Hepatocyte (in vitro differentiated cells): ENCODE measurements at regions not wholly inside any gene's neighbourhood (a gene's known extent, or its start where the extent isn't known, plus 50 kb on each side); places are given as distances from the start of the nearest gene placed in this dataset.

ENCODE experiments used
- DNase-seq: peaks from one replicate; pipeline ENCODE4 v3.0.0-alpha.2; 2016; ENCODE audit warnings: low spot score
- H2AFZ ChIP-seq: fragments of 200-600 bp; sonication (generic); 2 replicates; pipeline ENCODE4 v1.6.0; 2016; ENCODE audit warnings: antibody characterized with exemption, mild to moderate bottlenecking
- H3K27ac ChIP-seq: fragments of 200-600 bp; sonication (generic); 2 replicates; pipeline ENCODE4 v1.5.1; 2016; ENCODE audit warnings: mild to moderate bottlenecking
- H3K27me3 ChIP-seq: fragments of 200-600 bp; sonication (generic); 2 replicates; pipeline ENCODE4 v1.6.1; 2016
- H3K36me3 ChIP-seq: fragments of 200-600 bp; sonication (generic); replicated peaks from 2 replicates; pipeline ENCODE4 v1.5.1; 2016; ENCODE audit warnings: low read depth; ENCODE audit not compliant: insufficient read depth
- H3K4me1 ChIP-seq: fragments of 200-600 bp; sonication (generic); 2 replicates; pipeline ENCODE4 v1.5.1; 2016; ENCODE audit warnings: mild to moderate bottlenecking, moderate library complexity; ENCODE audit not compliant: insufficient read depth
- H3K4me2 ChIP-seq: fragments of 200-600 bp; sonication (generic); 2 replicates; pipeline ENCODE4 v1.6.0; 2016
- H3K4me3 ChIP-seq: fragments of 200-600 bp; sonication (generic); 2 replicates; pipeline ENCODE4 v1.5.1; 2016; ENCODE audit warnings: mild to moderate bottlenecking
- H3K79me2 ChIP-seq: fragments of 200-600 bp; sonication (generic); 2 replicates; pipeline ENCODE4 v1.6.0; 2017; ENCODE audit warnings: mild to moderate bottlenecking
- H3K9me2 ChIP-seq: fragments of 200-600 bp; sonication (generic); replicated peaks from 2 replicates; pipeline ENCODE4 v1.6.0; 2017; ENCODE audit warnings: mild to moderate bottlenecking; ENCODE audit not compliant: insufficient read depth
- H3K9me3 ChIP-seq: fragments of 200-600 bp; sonication (generic); 2 replicates; pipeline ENCODE4 v1.5.1; 2016; ENCODE audit warnings: low read depth, mild to moderate bottlenecking
- H4K20me1 ChIP-seq: fragments of 200-600 bp; sonication (generic); 2 replicates; pipeline ENCODE4 v1.6.0; 2016; ENCODE audit warnings: mild to moderate bottlenecking; ENCODE audit not compliant: insufficient read depth, poor library complexity, severe bottlenecking
- CTCF ChIP-seq: fragments of 200-600 bp; sonication (generic); IDR thresholded peaks from 2 replicates; pipeline ENCODE4 v1.5.1; 2016; ENCODE audit warnings: antibody characterized with exemption, mild to moderate bottlenecking; ENCODE audit not compliant: poor library complexity
- EZH2 ChIP-seq: fragments of 200-600 bp; sonication (generic); IDR thresholded peaks from 2 replicates; pipeline ENCODE4 v1.6.1; 2016; ENCODE audit warnings: antibody characterized with exemption, mild to moderate bottlenecking, borderline replicate concordance
- EZH2phosphoT487 ChIP-seq: fragments of 200-600 bp; sonication (generic); IDR thresholded peaks from one replicate; pipeline ENCODE4 v1.6.1; 2018; ENCODE audit warnings: antibody characterized with exemption, mild to moderate bottlenecking, low read depth, moderate library complexity; ENCODE audit not compliant: unreplicated experiment, severe bottlenecking
- WGBS: methylation state at CpG from one replicate; pipeline ENCODE4 v1.1.6; 2016; ENCODE audit warnings: low lambda C conversion rate; ENCODE audit errors: missing lambda C conversion rate; 5-methylcytosine and 5-hydroxymethylcytosine counted together

GRCh38 chr4:179867300-179867878, 2375.8 kb upstream of the TENM3 start:
- peak; percentile 81 for DNase-seq
- no peaks in the 10 kb centered on the region for H3K36me3 ChIP-seq
- TF ChIP-seq EZH2phosphoT487 (no peak), EZH2 (no peak), CTCF (peak; percentile 72)
- no peaks in the 10 kb centered on the region for H3K79me2 ChIP-seq
- no peaks in the 10 kb centered on the region for H3K4me1 ChIP-seq
- no peaks in the 10 kb centered on the region for H3K27me3 ChIP-seq
- no peak overlapping the region for H3K27ac ChIP-seq
- H4K20me1 ChIP-seq = no peaks in the 10 kb centered on the region
- WGBS = 11% methylated on average over 6 of the region's 6 CpGs
- H2AFZ ChIP-seq = no peak overlapping the region
- H3K4me2 ChIP-seq = no peak overlapping the region
- no peak overlapping the region for H3K4me3 ChIP-seq
- H3K9me3 ChIP-seq = no peaks in the 10 kb centered on the region
- no peaks in the 10 kb centered on the region for H3K9me2 ChIP-seq

GRCh38 chr4:179871726-179872125, 2371.5 kb upstream of the TENM3 start:
- Histone ChIP-seq H3K27me3 (no peaks in the 10 kb centered on the region), H2AFZ (no peak overlapping the region), H3K27ac (no peak overlapping the region), H3K36me3 (no peaks in the 10 kb centered on the region), H3K9me2 (no peaks in the 10 kb centered on the region), H3K4me1 (no peaks in the 10 kb centered on the region), H3K79me2 (no peaks in the 10 kb centered on the region), H3K4me3 (no peak overlapping the region), H4K20me1 (no peaks in the 10 kb centered on the region), H3K4me2 (no peak overlapping the region), H3K9me3 (no peaks in the 10 kb centered on the region)
- TF ChIP-seq CTCF (no peak), EZH2 (no peak), EZH2phosphoT487 (no peak)
- DNase-seq = no peak
- 72% methylated on average over 1 of the region's 1 CpG for WGBS

- TF ChIP-seq EZH2 = no peak
- TF ChIP-seq EZH2phosphoT487 = no peak
- TF ChIP-seq CTCF = no peak
- Histone ChIP-seq H3K36me3 (no peaks in the 10 kb centered on the region), H3K27me3 (no peaks in the 10 kb centered on the region), H3K27ac (no peak overlapping the region), H4K20me1 (no peaks in the 10 kb centered on the region), H2AFZ (no peak overlapping the region), H3K79me2 (no peaks in the 10 kb centered on the region), H3K4me1 (no peaks in the 10 kb centered on the region), H3K4me2 (no peak overlapping the region), H3K4me3 (no peak overlapping the region), H3K9me2 (no peaks in the 10 kb centered on the region), H3K9me3 (no peaks in the 10 kb centered on the region)
- no peak for DNase-seq
- 78% methylated on average over 3 of the region's 3 CpGs for WGBS
Measured at GRCh38 chr4:179872755-179873154, 2370.4 kb upstream of the TENM3 start.

GRCh38 chr4:179880756-179881155, 2362.4 kb upstream of the TENM3 start:
- no peak overlapping the region for H2AFZ ChIP-seq
- H3K4me2 ChIP-seq = no peak overlapping the region
- H4K20me1 ChIP-seq = no peaks in the 10 kb centered on the region
- WGBS = 58% methylated on average over 3 of the region's 3 CpGs
- H3K27me3 ChIP-seq = no peaks in the 10 kb centered on the region
- no peaks in the 10 kb centered on the region for H3K36me3 ChIP-seq
- H3K4me3 ChIP-seq = no peak overlapping the region
- no peaks in the 10 kb centered on the region for H3K9me3 ChIP-seq
- DNase-seq = no peak
- TF ChIP-seq CTCF (no peak), EZH2phosphoT487 (no peak), EZH2 (no peak)
- H3K4me1 ChIP-seq = no peaks in the 10 kb centered on the region
- no peaks in the 10 kb centered on the region for H3K79me2 ChIP-seq
- H3K9me2 ChIP-seq = no peaks in the 10 kb centered on the region
- H3K27ac ChIP-seq = no peak overlapping the region
